Mesodermal cell (in vitro differentiated cells): ENCODE measurements at regions not wholly inside any gene's neighbourhood (a gene's known extent, or its start where the extent isn't known, plus 50 kb on each side); places are given as distances from the start of the nearest gene placed in this dataset.

Experiments used
- H3K27ac ChIP-seq: 2 replicates; pipeline ENCODE4 v1.7.0; 2013; ENCODE audit warnings: mild to moderate bottlenecking, low read depth, low read length, moderate library complexity; ENCODE audit not compliant: severe bottlenecking
- H3K36me3 ChIP-seq: 2 replicates; pipeline ENCODE4 v1.7.1; 2013; ENCODE audit warnings: mild to moderate bottlenecking, low read length, moderate library complexity; ENCODE audit not compliant: control insufficient read depth, insufficient read depth
- H3K4me1 ChIP-seq: one replicate; pipeline ENCODE4 v1.7.1; 2013; ENCODE audit warnings: mild to moderate bottlenecking, low read length; ENCODE audit not compliant: insufficient read depth, control insufficient read depth, poor library complexity, severe bottlenecking
- H3K4me3 ChIP-seq: 2 replicates; pipeline ENCODE4 v1.7.0; 2013; ENCODE audit warnings: low read length, control low read depth, mild to moderate bottlenecking; ENCODE audit not compliant: insufficient read depth, poor library complexity, severe bottlenecking; ENCODE audit errors: extremely low read depth
- H3K9me3 ChIP-seq: 2 replicates; pipeline ENCODE4 v1.7.1; 2013; ENCODE audit warnings: mild to moderate bottlenecking, low read length, moderate library complexity; ENCODE audit not compliant: control insufficient read depth
- WGBS, 2 experiments: methylation state at CpG; one replicate each; pipeline ENCODE4 v1.1.5; 2013; ENCODE audit warnings: missing lambda C conversion rate in 2 of 2; ENCODE audit not compliant: insufficient coverage in 2 of 2; 5-methylcytosine and 5-hydroxymethylcytosine counted together

GRCh38 chr3:135706758-135707375, 258.7 kb upstream of the PPP2R3A start:
- H3K4me1 ChIP-seq, result no peaks in the 10 kb centered on the region
- no peaks in the 10 kb centered on the region for H3K36me3 ChIP-seq
- H3K4me3 ChIP-seq, result no peak overlapping the region
- WGBS, 2 experiments, result 67 to 83% methylated on average over 1 of the region's 4 CpGs
- H3K27ac ChIP-seq, result no peak overlapping the region
- H3K9me3 ChIP-seq, result no peaks in the 10 kb centered on the region

GRCh38 chr3:135719449-135719848, 246.1 kb upstream of the PPP2R3A start:
- WGBS, 2 experiments, result 63 to 100% methylated on average over 1 of the region's 1 CpG
- H3K9me3 ChIP-seq, result no peaks in the 10 kb centered on the region
- H3K4me1 ChIP-seq, result no peaks in the 10 kb centered on the region
- no peaks in the 10 kb centered on the region for H3K36me3 ChIP-seq
- no peak overlapping the region for H3K4me3 ChIP-seq
- H3K27ac ChIP-seq, result no peak overlapping the region

DNA sequence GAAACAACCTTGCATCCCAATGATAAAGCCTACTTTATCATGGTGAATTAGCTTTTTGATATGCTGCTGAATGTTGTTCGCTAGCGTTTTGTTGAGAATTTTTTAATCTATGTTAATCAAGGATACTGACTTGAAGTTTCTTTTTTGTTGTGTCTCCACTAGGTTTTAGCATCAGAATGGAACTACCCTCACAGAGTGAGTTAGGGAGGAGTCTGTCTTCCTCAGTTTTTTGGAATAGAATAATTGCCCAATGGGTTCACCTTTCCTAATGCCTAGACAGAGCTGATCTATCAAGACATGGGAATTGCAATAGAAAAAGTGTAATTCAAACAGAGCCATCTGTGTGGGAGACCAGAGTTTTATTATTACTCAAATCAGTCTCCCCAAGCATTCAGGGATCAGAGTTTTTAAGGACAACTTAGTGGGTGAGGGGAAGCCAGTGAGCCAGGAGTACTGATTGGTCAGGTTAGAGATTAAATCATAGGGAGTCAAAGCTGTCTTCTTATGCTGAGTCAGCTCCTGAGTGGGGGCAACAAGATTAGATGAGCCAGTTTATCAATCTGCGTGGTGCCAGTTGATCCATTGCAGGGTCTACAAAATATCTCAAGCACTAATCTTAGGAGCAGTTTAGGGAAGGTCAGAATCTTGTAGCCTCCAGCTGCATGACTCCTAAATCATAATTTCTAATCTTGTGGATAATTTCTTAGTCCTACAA, 237.4 kb upstream of the PPP2R3A start:
- no CpG with 5 or more reads among the region's 3 CpGs for WGBS, 2 experiments
- Histone ChIP-seq H3K36me3 (no peaks in the 10 kb centered on the region), H3K4me1 (no peaks in the 10 kb centered on the region), H3K4me3 (no peak overlapping the region), H3K27ac (no peak overlapping the region), H3K9me3 (no peaks in the 10 kb centered on the region)

- 83 to 94% methylated on average over 2 of the region's 2 CpGs for WGBS, 2 experiments
- Histone ChIP-seq H3K4me1 (no peaks in the 10 kb centered on the region), H3K9me3 (peaks cover 6% of the 10 kb centered on the region), H3K36me3 (no peaks in the 10 kb centered on the region), H3K27ac (no peak overlapping the region), H3K4me3 (no peak overlapping the region)
Measured at GRCh38 chr3:135731546-135731945, 234.0 kb upstream of the PPP2R3A start.

DNA sequence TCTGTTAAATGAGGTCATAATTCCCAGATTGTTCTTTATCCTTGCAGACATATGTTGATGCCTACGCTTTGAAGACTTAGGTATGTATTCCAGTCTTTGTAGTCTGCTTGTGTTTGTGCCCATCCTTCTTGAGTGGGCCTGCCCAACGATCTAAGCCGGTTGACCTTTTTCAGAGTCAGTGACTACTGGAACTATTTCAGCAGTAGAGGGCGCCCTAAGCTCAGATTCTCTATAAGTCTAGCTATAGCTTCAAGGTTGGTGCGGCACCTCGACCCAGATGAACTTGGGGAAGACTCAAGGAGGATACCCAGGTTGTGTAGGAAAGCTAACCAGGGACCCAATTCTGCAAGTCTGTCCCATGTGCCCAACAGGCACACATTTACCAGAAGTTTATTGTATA, 228.8 kb upstream of the PPP2R3A start:
- peaks cover 6% of the 10 kb centered on the region for H3K9me3 ChIP-seq
- H3K36me3 ChIP-seq, result no peaks in the 10 kb centered on the region
- H3K4me1 ChIP-seq, result no peaks in the 10 kb centered on the region
- H3K27ac ChIP-seq, result no peak overlapping the region
- 32 to 34% methylated on average over 5 to 6 of the region's 6 CpGs for WGBS, 2 experiments
- H3K4me3 ChIP-seq, result no peak overlapping the region

DNA sequence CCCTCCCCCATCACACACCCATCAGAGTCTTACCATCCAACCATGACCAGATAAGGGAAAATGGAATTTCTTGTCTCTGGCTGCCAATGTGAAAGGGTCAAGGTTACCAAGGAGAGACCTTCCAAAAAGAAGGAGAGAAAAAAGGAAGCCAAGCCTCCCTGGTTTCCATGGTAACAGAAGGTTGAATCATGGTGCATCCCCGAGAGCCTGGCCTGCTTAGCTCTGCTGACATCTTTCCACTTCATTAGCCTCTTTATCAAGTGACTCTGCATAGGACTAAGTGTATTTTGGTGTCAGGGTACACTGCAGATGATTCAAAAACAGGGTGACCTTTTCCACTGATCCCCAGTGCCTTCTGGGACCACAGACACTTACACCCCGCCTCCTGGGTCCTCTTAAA, 225.7 kb upstream of the PPP2R3A start:
- 50 to 100% methylated on average over 1 of the region's 2 CpGs for WGBS, 2 experiments
- Histone ChIP-seq H3K27ac (no peak overlapping the region), H3K4me3 (no peak overlapping the region), H3K9me3 (peaks cover 6% of the 10 kb centered on the region), H3K36me3 (no peaks in the 10 kb centered on the region), H3K4me1 (no peaks in the 10 kb centered on the region)

- H3K27ac ChIP-seq, result no peak overlapping the region
- peaks cover 6% of the 10 kb centered on the region for H3K9me3 ChIP-seq
- no peak overlapping the region for H3K4me3 ChIP-seq
- H3K36me3 ChIP-seq, result no peaks in the 10 kb centered on the region
- no peaks in the 10 kb centered on the region for H3K4me1 ChIP-seq
- WGBS, 2 experiments, result 85 to 92% methylated on average over 9 of the region's 9 CpGs
Measured at GRCh38 chr3:135740211-135740610, 225.3 kb upstream of the PPP2R3A start.

GRCh38 chr3:135740751-135741150, 224.8 kb upstream of the PPP2R3A start:
- H3K27ac ChIP-seq, result no peak overlapping the region
- H3K4me3 ChIP-seq, result no peak overlapping the region
- H3K9me3 ChIP-seq, result peaks cover 2% of the 10 kb centered on the region
- no peaks in the 10 kb centered on the region for H3K4me1 ChIP-seq
- no peaks in the 10 kb centered on the region for H3K36me3 ChIP-seq

DNA sequence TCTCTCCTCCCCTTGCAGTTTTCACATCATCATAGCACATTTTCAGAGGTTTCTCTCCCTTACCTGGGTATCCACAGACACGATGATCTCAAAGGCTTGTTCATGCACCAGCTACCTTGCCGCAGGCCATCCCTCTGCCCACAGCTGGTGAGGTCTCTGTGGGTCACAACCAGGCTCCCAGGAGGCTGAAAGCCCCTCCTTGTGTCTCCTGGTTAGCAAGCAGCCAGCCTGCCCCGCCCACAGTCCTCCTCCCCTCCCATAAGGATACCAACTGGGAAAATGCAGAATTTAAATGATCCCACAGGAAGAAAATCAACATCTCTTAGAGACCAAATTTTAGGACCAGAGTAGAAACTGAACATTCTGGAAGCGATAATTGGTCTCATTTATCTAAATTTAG, 213.5 kb upstream of the PPP2R3A start:
- Histone ChIP-seq H3K27ac (no peak overlapping the region), H3K4me1 (no peaks in the 10 kb centered on the region), H3K36me3 (no peaks in the 10 kb centered on the region), H3K4me3 (no peak overlapping the region), H3K9me3 (no peaks in the 10 kb centered on the region)
- WGBS, 2 experiments, result 80 to 83% methylated on average over 1 to 2 of the region's 4 CpGs

- H3K27ac ChIP-seq, result no peak overlapping the region
- H3K4me3 ChIP-seq, result no peak overlapping the region
- no peaks in the 10 kb centered on the region for H3K36me3 ChIP-seq
- H3K9me3 ChIP-seq, result no peaks in the 10 kb centered on the region
- WGBS, 2 experiments, result 50 to 63% methylated on average over 2 of the region's 2 CpGs
- no peaks in the 10 kb centered on the region for H3K4me1 ChIP-seq
Measured at GRCh38 chr3:135752851-135753250, 212.7 kb upstream of the PPP2R3A start.

GRCh38 chr3:135753506-135753905, 212.0 kb upstream of the PPP2R3A start:
- no peak overlapping the region for H3K4me3 ChIP-seq
- 92 to 98% methylated on average over 6 to 7 of the region's 7 CpGs for WGBS, 2 experiments
- no peaks in the 10 kb centered on the region for H3K9me3 ChIP-seq
- H3K36me3 ChIP-seq, result no peaks in the 10 kb centered on the region
- H3K4me1 ChIP-seq, result no peaks in the 10 kb centered on the region
- H3K27ac ChIP-seq, result no peak overlapping the region
